ENCODE measurements at regions not wholly inside any gene's neighbourhood (a gene's known extent, or its start where the extent isn't known, plus 50 kb on each side); places are given as distances from the start of the nearest gene placed in this dataset.

- TF ChIP-seq CTCF (optimal IDR thresholded peaks at IDR 0.05 in 1 of 3, IDR thresholded peaks at IDR 0.05 in 1 of 3, conservative IDR thresholded peaks at IDR 0.05 in 1 of 3; ENCODE audit: extremely low read depth in 1 of 3, insufficient read depth in 2 of 3, low read length in 3 of 3) = no peak
- TF ChIP-seq EZH2 (IDR thresholded peaks at IDR 0.05; ENCODE audit: low read length) = no peak
These were observed 82.6 kb upstream of the GAS1 start for GRCh38 chr9:87029905-87030304.
